IMR-90 (cell line): ENCODE measurements at regions not wholly inside any gene's neighbourhood (a gene's known extent, or its start where the extent isn't known, plus 50 kb on each side); places are given as distances from the start of the nearest gene placed in this dataset.

Source experiments
- CTCF ChIP-seq: conservative IDR thresholded peaks from 2 replicates; pipeline ENCODE4 v1.5.1; 2012; ENCODE audit warnings: mild to moderate bottlenecking, low read depth, low read length, improper control_type of control experiment
- MAFK ChIP-seq: IDR thresholded peaks from 2 replicates; pipeline ENCODE4 v1.6.1; 2012; ENCODE audit warnings: low read depth, low read length, improper control_type of control experiment
- POLR2A ChIP-seq: IDR thresholded peaks from 2 replicates; pipeline ENCODE4 v1.6.1; 2012; ENCODE audit warnings: mild to moderate bottlenecking, low read depth, low read length
- RAD21 ChIP-seq: IDR thresholded peaks from 2 replicates; pipeline ENCODE4 v1.6.1; 2012; ENCODE audit warnings: low read length, improper control_type of control experiment

GRCh38 chr16:17830651-17831050, 359.9 kb upstream of the XYLT1 start:
- TF ChIP-seq POLR2A: no peak
- TF ChIP-seq MAFK: no peak
- TF ChIP-seq CTCF: no peak
- TF ChIP-seq RAD21: no peak
